Panc1 (cell line): ENCODE measurements at regions not wholly inside any gene's neighbourhood (a gene's known extent, or its start where the extent isn't known, plus 50 kb on each side); places are given as distances from the start of the nearest gene placed in this dataset.

Source experiments
- ATAC-seq: fragments of 200-7000 bp; cut with Tn5 transposase; 2 replicates; pipeline ENCODE4 v1.9.1; 2020; ENCODE audit warnings: mild to moderate bottlenecking, moderate library complexity
- BruUV-seq: library from RNA; stranded (reverse); fragments of 400-500 nt; replicated peaks from 2 replicates; lab custom pipeline; 2021; lab: Mats Ljungman, UMichigan
- CTCF ChIA-PET: fragments of 300-600 bp; sonication (Branson Sonifier 250); formaldehyde crosslinking; loops from one replicate; lab custom pipeline; 2022; ENCODE audit warnings: antibody characterized with exemption; lab: Charles Lee
- POLR2A ChIA-PET: fragments of 300-600 bp; sonication (Branson Sonifier 250); formaldehyde crosslinking; loops from one replicate; lab custom pipeline; 2022; ENCODE audit warnings: antibody characterized with exemption; lab: Charles Lee
- DNase-seq: peaks from one replicate; pipeline ENCODE4 v3.0.0-alpha.2; 2010; ENCODE audit warnings: low read depth, low spot score
- H3K27ac ChIP-seq: 2 replicates; pipeline ENCODE4 v1.5.1; 2011; ENCODE audit warnings: mild to moderate bottlenecking, low read length, inconsistent platforms
- H3K27me3 ChIP-seq: fragments of 200-500 bp; sonication (Bioruptor generic); 2 replicates; pipeline ENCODE4 v1.6.0; 2014; ENCODE audit warnings: low read length, inconsistent platforms; ENCODE audit not compliant: control insufficient read depth, insufficient read depth
- H3K36me3 ChIP-seq: fragments of 200-500 bp; sonication (Bioruptor generic); 2 replicates; pipeline ENCODE4 v1.5.1; 2014; ENCODE audit warnings: inconsistent platforms, mild to moderate bottlenecking, low read length, moderate library complexity; ENCODE audit not compliant: control insufficient read depth, insufficient read depth
- H3K4me1 ChIP-seq: 2 replicates; pipeline ENCODE4 v1.5.1; 2011; ENCODE audit warnings: inconsistent platforms, mild to moderate bottlenecking, low read length, moderate library complexity; ENCODE audit not compliant: control insufficient read depth, insufficient read depth
- H3K4me3 ChIP-seq, 2 experiments: 2 replicates each; pipeline ENCODE4 v1.5.1; 2011 to 2012; ENCODE audit warnings: low read depth in 2 of 2, low read length in 2 of 2, mild to moderate bottlenecking in 2 of 2, inconsistent platforms in 1 of 2, moderate library complexity in 1 of 2
- H3K9me3 ChIP-seq: fragments of 200-500 bp; sonication (Bioruptor generic); 2 replicates; pipeline ENCODE4 v1.5.1; 2014; ENCODE audit warnings: low read depth, mild to moderate bottlenecking, inconsistent platforms, low read length, moderate library complexity; ENCODE audit not compliant: control insufficient read depth, insufficient read depth
- POLR2AphosphoS5 ChIP-seq: IDR thresholded peaks from 2 replicates; pipeline ENCODE4 v1.6.1; 2012; ENCODE audit warnings: mild to moderate bottlenecking, low read depth, low read length, moderate library complexity
- SIN3A ChIP-seq: IDR thresholded peaks from 2 replicates; pipeline ENCODE4 v1.6.1; 2012; ENCODE audit warnings: low read depth, mild to moderate bottlenecking, low read length, moderate library complexity, borderline replicate concordance; ENCODE audit not compliant: insufficient read depth
- TCF7L2 ChIP-seq: IDR thresholded peaks from 2 replicates; pipeline ENCODE4 v1.6.1; 2011; ENCODE audit warnings: mild to moderate bottlenecking, low read depth, low read length, inconsistent platforms
- in situ Hi-C: cut with HindIII; loops from 2 replicates; pipeline ENCODE4 v1.10.0; 2016; ENCODE audit warnings: low sequenced_read_pairs, low pct_unique_long_range_greater_than_20kb
- intact Hi-C: fragments of 100-400 bp; cut with micrococcal nuclease; formaldehyde crosslinking; loops from one replicate; pipeline ENCODE4 v1.10.0; 2022; ENCODE audit not compliant: unreplicated experiment
- TF ChIP-seq, protein P1 (sequence below), 2 experiments: IDR thresholded peaks; 2 replicates each; pipeline ENCODE4 v1.6.1; 2011 to 2012; ENCODE audit warnings: low read depth in 2 of 2, control low read depth in 1 of 2, low read length in 1 of 2, mild to moderate bottlenecking in 1 of 2, moderate library complexity in 1 of 2; ENCODE audit not compliant: insufficient read depth in 1 of 2
- TF ChIP-seq, protein P2 (sequence below): fragments of 450-650 bp; IDR thresholded peaks from 2 replicates; pipeline ENCODE4 v1.5.1; 2017; ENCODE audit warnings: mild to moderate bottlenecking

GRCh38 chr12:43009846-43010240, 420.3 kb upstream of the PRICKLE1 start:
- BruUV-seq, result no TSS peak
- H3K9me3 ChIP-seq, result no peaks in the 10 kb centered on the region
- intact Hi-C loops, result no loop called here
- ATAC-seq, result no peak
- CTCF ChIA-PET, result no interaction called here
- H3K27ac ChIP-seq, result no peak overlapping the region
- H3K4me3 ChIP-seq, result no peak overlapping the region
- no peaks in the 10 kb centered on the region for H3K36me3 ChIP-seq
- H3K27me3 ChIP-seq, result no peaks in the 10 kb centered on the region
- in situ Hi-C loops, result no loop called here
- POLR2A ChIA-PET, result no interaction called here
- TF ChIP-seq, protein P1, sequence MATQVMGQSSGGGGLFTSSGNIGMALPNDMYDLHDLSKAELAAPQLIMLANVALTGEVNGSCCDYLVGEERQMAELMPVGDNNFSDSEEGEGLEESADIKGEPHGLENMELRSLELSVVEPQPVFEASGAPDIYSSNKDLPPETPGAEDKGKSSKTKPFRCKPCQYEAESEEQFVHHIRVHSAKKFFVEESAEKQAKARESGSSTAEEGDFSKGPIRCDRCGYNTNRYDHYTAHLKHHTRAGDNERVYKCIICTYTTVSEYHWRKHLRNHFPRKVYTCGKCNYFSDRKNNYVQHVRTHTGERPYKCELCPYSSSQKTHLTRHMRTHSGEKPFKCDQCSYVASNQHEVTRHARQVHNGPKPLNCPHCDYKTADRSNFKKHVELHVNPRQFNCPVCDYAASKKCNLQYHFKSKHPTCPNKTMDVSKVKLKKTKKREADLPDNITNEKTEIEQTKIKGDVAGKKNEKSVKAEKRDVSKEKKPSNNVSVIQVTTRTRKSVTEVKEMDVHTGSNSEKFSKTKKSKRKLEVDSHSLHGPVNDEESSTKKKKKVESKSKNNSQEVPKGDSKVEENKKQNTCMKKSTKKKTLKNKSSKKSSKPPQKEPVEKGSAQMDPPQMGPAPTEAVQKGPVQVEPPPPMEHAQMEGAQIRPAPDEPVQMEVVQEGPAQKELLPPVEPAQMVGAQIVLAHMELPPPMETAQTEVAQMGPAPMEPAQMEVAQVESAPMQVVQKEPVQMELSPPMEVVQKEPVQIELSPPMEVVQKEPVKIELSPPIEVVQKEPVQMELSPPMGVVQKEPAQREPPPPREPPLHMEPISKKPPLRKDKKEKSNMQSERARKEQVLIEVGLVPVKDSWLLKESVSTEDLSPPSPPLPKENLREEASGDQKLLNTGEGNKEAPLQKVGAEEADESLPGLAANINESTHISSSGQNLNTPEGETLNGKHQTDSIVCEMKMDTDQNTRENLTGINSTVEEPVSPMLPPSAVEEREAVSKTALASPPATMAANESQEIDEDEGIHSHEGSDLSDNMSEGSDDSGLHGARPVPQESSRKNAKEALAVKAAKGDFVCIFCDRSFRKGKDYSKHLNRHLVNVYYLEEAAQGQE (IDR thresholded peaks at IDR 0.05; ENCODE audit: insufficient read depth in 1 of 2, low read depth in 2 of 2, low read length in 1 of 2), result no peak
- TF ChIP-seq SIN3A (no peak), POLR2AphosphoS5 (no peak), TCF7L2 (no peak)
- TF ChIP-seq, protein P2, sequence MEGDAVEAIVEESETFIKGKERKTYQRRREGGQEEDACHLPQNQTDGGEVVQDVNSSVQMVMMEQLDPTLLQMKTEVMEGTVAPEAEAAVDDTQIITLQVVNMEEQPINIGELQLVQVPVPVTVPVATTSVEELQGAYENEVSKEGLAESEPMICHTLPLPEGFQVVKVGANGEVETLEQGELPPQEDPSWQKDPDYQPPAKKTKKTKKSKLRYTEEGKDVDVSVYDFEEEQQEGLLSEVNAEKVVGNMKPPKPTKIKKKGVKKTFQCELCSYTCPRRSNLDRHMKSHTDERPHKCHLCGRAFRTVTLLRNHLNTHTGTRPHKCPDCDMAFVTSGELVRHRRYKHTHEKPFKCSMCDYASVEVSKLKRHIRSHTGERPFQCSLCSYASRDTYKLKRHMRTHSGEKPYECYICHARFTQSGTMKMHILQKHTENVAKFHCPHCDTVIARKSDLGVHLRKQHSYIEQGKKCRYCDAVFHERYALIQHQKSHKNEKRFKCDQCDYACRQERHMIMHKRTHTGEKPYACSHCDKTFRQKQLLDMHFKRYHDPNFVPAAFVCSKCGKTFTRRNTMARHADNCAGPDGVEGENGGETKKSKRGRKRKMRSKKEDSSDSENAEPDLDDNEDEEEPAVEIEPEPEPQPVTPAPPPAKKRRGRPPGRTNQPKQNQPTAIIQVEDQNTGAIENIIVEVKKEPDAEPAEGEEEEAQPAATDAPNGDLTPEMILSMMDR, result no peak
- H3K4me1 ChIP-seq, result no peaks in the 10 kb centered on the region
- no peak for DNase-seq

DNA sequence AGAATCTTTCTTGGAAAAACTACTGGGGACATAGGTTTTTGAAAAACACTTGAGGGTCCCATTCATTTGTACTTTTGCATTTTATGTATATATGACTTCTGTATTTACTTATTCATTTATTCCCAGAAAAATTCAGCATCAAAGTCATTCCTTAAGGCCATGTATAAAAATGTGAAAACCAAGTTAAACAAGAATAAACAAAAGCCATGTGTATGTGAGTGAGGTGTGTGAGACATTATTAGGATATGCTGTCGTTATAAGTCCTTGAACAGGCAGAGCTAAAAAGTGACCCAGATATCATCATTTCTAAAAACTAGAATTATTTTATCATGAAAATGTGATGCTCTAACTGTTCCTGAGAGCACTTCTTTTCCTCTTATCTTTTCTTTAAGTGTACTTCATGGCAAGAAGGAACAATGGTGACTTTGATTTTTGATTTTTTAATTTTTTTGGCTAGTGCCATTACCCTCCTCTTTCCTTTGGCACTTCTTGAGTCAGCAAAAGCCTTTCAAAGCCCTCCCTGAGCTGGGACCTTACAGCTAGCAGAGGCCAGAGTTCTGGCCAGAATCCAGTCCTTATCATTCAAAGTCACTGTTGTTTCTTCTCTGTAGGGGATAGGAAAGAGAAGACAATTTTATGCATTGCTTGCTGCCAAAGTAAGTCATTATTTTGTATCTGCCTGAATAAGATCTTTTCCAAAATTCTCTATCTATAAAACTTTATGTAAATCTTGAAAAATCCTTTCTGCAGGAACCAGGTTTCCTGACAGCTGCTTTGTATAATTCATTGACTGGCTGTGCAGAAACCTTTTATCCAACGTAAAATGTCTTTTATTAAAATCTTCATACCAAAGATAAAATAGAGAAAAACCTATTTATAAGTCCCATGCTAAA, 419.7 kb upstream of the PRICKLE1 start:
- Histone ChIP-seq H3K27me3 (no peaks in the 10 kb centered on the region), H3K9me3 (no peaks in the 10 kb centered on the region), H3K4me1 (no peaks in the 10 kb centered on the region), H3K27ac (no peak overlapping the region), H3K4me3 (no peak overlapping the region), H3K36me3 (no peaks in the 10 kb centered on the region)
- POLR2A ChIA-PET, result no interaction called here
- no peak for DNase-seq
- no peak for TF ChIP-seq POLR2AphosphoS5
- no peak for TF ChIP-seq SIN3A
- TF ChIP-seq, protein P2, result no peak
- TF ChIP-seq, protein P1 (IDR thresholded peaks at IDR 0.05; ENCODE audit: insufficient read depth in 1 of 2, low read depth in 2 of 2, low read length in 1 of 2), result no peak
- no peak for TF ChIP-seq TCF7L2
- BruUV-seq, result no TSS peak
- no peak for ATAC-seq
- in situ Hi-C loops, result no loop called here
- CTCF ChIA-PET, result no interaction called here
- intact Hi-C loops, result no loop called here
